ENCODE measurements at regions not wholly inside any gene's neighbourhood (a gene's known extent, or its start where the extent isn't known, plus 50 kb on each side); places are given as distances from the start of the nearest gene placed in this dataset.

DNA sequence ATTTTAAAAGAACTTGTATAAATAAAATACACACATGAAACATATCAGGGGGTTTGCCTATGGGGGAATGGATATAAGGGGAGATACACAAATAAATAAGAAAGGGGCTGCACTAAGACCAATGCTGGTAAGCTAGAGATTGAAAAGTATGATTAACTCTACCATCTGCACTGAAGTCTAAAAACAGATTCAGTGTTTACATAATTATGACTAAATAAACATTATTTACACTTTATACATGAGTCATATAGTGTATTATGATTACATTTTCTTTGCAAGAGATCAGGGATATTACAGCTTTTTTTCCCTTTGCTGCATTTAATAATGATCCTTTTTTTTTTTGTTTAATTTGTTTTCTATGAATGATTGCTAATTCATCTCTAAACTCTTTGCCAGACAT lies 367.9 kb downstream of the TMEM38B start:
- Mint-ChIP-seq H3K9me3 (ENCODE audit: unreplicated experiment) (peaks cover 4% of the 10 kb centered on the region), H3K36me3 (ENCODE audit: unreplicated experiment) (peaks cover 14% of the 10 kb centered on the region), H3K27me3 (ENCODE audit: unreplicated experiment) (peaks cover 3% of the 10 kb centered on the region), H3K27ac (ENCODE audit: unreplicated experiment) (no peak overlapping the region), H3K4me1 (ENCODE audit: low read depth, unreplicated experiment) (peaks cover 9% of the 10 kb centered on the region), H3K4me3 (ENCODE audit: unreplicated experiment) (no peak overlapping the region)
- DNase-seq = no peak
- TF ChIP-seq, protein P1, sequence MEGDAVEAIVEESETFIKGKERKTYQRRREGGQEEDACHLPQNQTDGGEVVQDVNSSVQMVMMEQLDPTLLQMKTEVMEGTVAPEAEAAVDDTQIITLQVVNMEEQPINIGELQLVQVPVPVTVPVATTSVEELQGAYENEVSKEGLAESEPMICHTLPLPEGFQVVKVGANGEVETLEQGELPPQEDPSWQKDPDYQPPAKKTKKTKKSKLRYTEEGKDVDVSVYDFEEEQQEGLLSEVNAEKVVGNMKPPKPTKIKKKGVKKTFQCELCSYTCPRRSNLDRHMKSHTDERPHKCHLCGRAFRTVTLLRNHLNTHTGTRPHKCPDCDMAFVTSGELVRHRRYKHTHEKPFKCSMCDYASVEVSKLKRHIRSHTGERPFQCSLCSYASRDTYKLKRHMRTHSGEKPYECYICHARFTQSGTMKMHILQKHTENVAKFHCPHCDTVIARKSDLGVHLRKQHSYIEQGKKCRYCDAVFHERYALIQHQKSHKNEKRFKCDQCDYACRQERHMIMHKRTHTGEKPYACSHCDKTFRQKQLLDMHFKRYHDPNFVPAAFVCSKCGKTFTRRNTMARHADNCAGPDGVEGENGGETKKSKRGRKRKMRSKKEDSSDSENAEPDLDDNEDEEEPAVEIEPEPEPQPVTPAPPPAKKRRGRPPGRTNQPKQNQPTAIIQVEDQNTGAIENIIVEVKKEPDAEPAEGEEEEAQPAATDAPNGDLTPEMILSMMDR (IDR thresholded peaks at IDR 0.05; ENCODE audit: partially characterized antibody, unreplicated experiment) = no peak

GRCh38 chr9:106065136-106065535 lies 370.8 kb downstream of the TMEM38B start:
- DNase-seq = no peak
- H3K36me3 Mint-ChIP-seq (ENCODE audit: unreplicated experiment) = peaks cover 3% of the 10 kb centered on the region
- no peak overlapping the region for H3K4me3 Mint-ChIP-seq (ENCODE audit: unreplicated experiment)
- H3K27me3 Mint-ChIP-seq (ENCODE audit: unreplicated experiment) = no peaks in the 10 kb centered on the region
- H3K9me3 Mint-ChIP-seq (ENCODE audit: unreplicated experiment) = peaks cover 2% of the 10 kb centered on the region
- no peak overlapping the region for H3K27ac Mint-ChIP-seq (ENCODE audit: unreplicated experiment)
- peaks cover 9% of the 10 kb centered on the region for H3K4me1 Mint-ChIP-seq (ENCODE audit: low read depth, unreplicated experiment)
- TF ChIP-seq, protein P1 (IDR thresholded peaks at IDR 0.05; ENCODE audit: partially characterized antibody, unreplicated experiment) = no peak

- no peaks in the 10 kb centered on the region for H3K27me3 Mint-ChIP-seq (ENCODE audit: unreplicated experiment)
- H3K36me3 Mint-ChIP-seq (ENCODE audit: unreplicated experiment) = no peaks in the 10 kb centered on the region
Observed at GRCh38 chr9:106065579-106066214, 371.4 kb downstream of the TMEM38B start.

DNA sequence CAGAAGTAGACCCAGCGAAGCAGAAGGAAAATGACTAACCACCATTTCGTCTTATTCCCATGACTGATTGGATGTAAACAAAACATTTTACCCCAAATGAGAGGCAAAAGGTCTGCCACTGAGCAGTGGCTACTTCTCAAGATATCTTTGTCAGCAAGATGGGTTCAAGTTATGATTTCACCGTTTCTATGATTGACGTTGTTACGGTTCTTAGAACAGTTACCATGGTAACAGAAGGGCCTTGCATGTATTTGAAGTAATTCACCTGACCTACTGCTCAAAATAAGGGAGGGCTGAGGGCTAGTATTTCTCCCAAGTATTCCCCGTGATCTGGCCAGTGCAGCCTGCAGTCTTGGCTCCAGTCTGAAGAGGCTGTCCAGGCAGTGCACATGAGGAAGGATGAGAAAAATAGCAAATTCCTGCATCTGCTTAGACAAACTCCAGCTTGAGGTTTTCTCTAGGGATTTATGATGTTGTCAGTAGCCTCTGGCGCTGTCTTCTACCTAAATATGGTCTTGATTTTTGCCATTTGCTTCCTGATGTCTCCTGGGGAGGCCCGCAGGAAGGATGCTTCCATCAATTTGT lies 372.7 kb downstream of the TMEM38B start:
- no peaks in the 10 kb centered on the region for H3K9me3 Mint-ChIP-seq (ENCODE audit: unreplicated experiment)
- H3K27me3 Mint-ChIP-seq (ENCODE audit: unreplicated experiment) = no peaks in the 10 kb centered on the region
- TF ChIP-seq, protein P1 (IDR thresholded peaks at IDR 0.05; ENCODE audit: partially characterized antibody, unreplicated experiment) = no peak
- no peak for DNase-seq
- H3K4me3 Mint-ChIP-seq (ENCODE audit: unreplicated experiment) = no peak overlapping the region
- peaks cover 9% of the 10 kb centered on the region for H3K4me1 Mint-ChIP-seq (ENCODE audit: low read depth, unreplicated experiment)
- no peaks in the 10 kb centered on the region for H3K36me3 Mint-ChIP-seq (ENCODE audit: unreplicated experiment)
- no peak overlapping the region for H3K27ac Mint-ChIP-seq (ENCODE audit: unreplicated experiment)

More at GRCh38 chr9:106065579-106066214, 371.4 kb downstream of the TMEM38B start:
- Mint-ChIP-seq H3K4me1 (ENCODE audit: low read depth, unreplicated experiment) (peaks cover 9% of the 10 kb centered on the region), H3K27ac (ENCODE audit: unreplicated experiment) (no peak overlapping the region), H3K4me3 (ENCODE audit: unreplicated experiment) (no peak overlapping the region), H3K9me3 (ENCODE audit: unreplicated experiment) (no peaks in the 10 kb centered on the region)
- TF ChIP-seq, protein P1 (IDR thresholded peaks at IDR 0.05; ENCODE audit: partially characterized antibody, unreplicated experiment) = no peak
- DNase-seq = no peak

DNA sequence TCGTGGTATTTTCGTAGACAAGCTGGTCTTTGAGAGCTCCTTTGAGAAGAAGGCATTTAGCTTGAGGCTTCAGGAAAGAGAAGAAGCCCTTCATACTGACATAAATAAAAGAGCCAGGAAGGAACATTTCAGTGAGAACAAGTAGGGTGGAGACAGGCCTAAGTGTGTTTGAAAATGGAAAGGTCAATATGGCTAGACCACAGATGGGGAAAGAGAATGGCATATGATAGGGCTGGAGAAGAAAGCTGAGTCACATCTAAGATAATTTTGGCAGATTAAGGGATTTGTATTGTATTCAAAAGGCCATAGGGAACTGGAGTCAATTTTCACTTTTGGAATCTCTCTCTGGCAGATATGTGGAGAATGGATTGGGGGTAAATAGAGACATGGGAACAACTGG lies 374.9 kb downstream of the TMEM38B start:
- H3K4me3 Mint-ChIP-seq (ENCODE audit: unreplicated experiment) = no peak overlapping the region
- H3K4me1 Mint-ChIP-seq (ENCODE audit: low read depth, unreplicated experiment) = peaks cover 9% of the 10 kb centered on the region
- no peaks in the 10 kb centered on the region for H3K27me3 Mint-ChIP-seq (ENCODE audit: unreplicated experiment)
- no peaks in the 10 kb centered on the region for H3K9me3 Mint-ChIP-seq (ENCODE audit: unreplicated experiment)
- no peak for DNase-seq
- H3K36me3 Mint-ChIP-seq (ENCODE audit: unreplicated experiment) = no peaks in the 10 kb centered on the region
- H3K27ac Mint-ChIP-seq (ENCODE audit: unreplicated experiment) = no peak overlapping the region
- TF ChIP-seq, protein P1 (IDR thresholded peaks at IDR 0.05; ENCODE audit: partially characterized antibody, unreplicated experiment) = no peak

All from glutamatergic neuron (in vitro differentiated cells).